GM21390 (cell line): ENCODE measurements at regions not wholly inside any gene's neighbourhood (a gene's known extent, or its start where the extent isn't known, plus 50 kb on each side); places are given as distances from the start of the nearest gene placed in this dataset.

Experiments used
- ATAC-seq: cut with Tn5 transposase; IDR thresholded peaks from one replicate; pipeline ENCODE4 v1.9.1; 2021; ENCODE audit not compliant: unreplicated experiment

DNA sequence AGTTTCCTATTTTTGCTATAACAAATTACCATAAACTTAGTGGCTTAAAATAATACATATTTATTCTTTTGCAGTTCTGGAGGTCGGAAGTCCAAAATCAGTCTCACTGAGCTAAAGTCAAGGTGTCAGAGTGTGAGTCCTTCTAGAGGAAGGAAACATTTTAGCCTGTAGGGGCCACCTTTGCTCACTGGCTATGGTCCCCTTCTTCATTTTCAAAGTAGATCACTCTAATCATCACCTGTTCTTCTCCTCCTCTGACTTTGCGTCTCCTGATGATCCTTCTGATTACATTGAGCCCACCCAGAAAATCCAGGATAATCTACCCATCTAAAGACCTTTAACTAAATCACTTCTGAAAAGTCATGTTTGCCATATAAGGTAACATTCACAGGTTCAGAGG is 534.4 kb upstream of the SALL1 start:
- ATAC-seq, result no peak

DNA sequence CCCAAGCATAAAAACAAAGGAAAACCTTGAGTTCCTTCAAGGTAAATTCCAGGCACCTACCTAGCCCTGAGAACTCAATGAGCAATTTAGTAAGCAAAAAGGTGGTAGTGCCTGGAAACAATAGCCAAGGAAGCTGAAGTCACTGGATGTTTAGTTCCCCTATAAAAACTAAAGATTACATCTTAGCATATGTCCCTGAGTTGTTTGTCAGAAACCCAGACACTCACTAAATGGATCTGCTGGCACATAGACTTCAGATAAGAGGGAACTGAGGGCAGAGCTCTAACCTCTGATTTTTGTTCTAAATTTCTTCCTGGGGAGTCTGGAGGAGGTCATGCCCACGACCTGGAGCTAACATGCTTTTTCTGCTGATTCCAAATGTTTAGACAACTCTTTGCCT is 532.8 kb upstream of the SALL1 start:
- no peak for ATAC-seq

DNA sequence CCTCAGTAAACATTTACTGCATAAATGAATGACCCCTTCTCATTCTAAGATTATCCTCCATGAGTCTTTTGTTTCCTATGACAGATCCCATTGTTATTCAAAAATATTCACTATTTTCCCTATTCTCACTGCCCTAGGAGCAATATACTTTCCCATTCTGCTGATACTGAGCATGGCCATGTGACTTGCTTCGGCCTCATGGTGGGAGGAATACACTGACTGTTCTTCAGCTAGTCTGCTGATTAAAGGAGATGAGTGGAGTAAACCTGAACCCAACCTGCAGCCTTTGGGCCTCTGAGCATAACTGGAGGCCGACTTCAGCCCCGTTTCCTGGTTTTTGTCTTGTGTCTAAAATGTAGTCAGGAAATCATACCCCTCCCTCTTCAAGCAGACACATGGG is 531.8 kb upstream of the SALL1 start:
- ATAC-seq, result no peak

DNA sequence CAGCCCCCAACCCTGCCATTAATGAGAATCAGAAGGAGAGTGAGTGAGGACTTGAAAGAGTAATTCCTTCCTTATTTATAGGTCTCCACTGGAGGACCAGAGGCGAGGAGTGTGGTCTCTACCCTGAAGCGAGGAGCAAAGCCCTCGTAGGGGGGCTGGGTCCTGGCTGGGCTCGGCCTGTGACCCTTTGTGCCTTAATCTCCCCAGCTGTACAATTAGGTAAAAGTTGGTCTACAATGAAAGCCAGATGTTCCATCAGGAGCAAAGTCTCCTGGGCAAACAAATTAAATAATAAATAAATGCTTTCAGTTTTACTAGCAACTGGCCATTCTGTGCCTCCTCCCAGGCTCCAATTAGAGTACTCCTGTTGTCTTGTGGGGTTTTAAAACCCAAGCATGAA is 523.5 kb upstream of the SALL1 start:
- ATAC-seq, result no peak

DNA sequence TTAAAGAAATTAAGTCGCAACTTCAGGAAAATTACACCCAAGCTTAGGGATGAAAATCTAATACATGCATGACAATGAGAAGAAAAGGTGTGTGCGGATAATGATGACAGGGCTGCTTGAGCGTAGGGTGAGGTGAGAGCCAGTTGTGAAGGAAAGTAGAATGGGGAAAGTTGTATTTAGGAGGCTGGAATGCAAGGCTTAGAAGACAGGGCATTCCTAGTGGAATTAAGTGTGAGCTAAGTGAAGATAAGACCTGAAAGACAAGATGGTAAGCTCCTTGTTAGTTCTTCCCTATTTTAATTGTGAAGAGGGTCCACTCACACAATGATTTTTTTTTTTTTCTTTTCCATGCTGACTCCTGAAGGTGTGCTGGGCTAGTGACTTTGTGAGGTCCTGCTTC is 519.5 kb upstream of the SALL1 start:
- no peak for ATAC-seq

DNA sequence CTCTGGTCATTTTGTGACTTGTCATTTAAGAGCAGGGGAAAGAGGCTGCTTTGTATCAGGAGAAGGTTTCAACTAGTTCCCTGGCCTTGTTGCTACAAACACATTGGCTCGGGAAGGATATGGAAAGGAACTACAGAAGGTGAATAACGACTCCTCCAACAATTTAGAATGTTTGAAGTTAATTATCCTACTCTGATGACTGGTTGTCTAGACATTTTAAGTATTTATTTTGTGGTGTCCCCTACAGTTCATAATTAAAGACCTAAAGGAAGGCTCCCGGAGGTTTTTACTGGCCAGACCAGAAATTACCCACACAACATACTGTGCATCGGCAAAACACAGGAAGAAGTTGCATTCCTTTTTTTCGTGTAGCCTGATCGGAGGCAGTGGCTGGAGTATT is 515.8 kb upstream of the SALL1 start:
- no peak for ATAC-seq

DNA sequence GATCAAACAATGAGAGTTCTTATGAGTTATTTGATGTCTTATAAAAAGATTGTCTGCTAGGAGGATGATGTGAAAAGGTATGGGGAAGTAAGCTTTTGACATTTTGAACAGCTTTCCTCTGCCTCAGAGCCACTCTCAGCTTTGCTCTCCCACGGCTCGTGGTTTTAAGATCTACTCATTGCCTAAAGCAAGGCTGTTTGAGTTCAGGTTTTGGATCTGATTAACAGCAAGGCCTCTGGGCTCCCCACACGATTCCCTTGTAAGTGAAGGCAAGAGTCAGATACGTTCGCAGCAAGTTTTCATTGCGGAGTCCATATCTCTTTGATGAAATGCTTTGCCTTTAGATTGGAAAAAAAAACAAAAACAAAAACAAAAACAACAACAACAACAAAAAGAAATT is 515.0 kb upstream of the SALL1 start:
- ATAC-seq, result no peak

DNA sequence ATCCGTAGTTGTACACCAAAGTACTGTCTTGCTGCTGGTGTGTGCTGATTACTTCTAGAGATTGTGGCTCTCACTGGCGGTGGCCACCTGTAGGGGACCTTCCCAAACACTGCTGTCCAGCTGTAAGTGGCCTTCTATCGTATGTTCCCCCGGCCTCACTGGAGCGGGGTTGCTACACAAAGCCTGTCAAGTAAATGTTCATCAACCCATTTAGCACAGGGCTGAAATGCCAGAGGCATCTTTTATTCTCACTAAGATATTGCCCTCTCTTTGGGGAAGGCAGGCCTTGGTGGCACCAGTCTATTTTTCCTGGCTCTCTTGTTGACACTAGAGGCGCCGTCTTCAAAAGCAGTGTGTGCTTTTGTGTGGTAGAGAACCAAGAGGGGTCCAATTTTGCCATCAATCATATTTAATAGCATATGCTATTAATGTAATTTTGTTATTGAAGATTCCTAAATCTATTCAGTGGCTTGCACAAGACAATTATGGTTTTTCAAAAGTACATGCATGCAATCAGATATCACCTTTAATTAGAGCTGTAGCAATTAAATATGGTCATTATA is 514.4 kb upstream of the SALL1 start:
- no peak for ATAC-seq

DNA sequence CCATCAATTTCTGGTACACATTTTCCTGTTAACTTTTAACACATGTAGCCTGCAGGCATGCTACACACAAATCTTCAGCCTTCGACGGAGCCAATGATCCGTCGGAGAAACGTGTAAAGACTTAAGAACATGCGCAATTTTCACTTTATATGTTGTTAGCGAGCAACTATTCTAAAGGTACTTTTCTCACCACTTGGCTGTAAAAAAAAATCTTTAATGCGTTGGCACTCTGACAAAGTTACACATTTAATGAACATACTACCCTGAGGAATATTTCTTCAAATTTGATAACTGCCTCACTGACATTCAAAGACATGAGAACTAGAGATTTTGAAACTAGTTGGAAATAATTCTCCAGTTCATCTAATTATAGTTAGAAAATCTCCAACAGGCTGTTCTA is 507.5 kb upstream of the SALL1 start:
- no peak for ATAC-seq

DNA sequence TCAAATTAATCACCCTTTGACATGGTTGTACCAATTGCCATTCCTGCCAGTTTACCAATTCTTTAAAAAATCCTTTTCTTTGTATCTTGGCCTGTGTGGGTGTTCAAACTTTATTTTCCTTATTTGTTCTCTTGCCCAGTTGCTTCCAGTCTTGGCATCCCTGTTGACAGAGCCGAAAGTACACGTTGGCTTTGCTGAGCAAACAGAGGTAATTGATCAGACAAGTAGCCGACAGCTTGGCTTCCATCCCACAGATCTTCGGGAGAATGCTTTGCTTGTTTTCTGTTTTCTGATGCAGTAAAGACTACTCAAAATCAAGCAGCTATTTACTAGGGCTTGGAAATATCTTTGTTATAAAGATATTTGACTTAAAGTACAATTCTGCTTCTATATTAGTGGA is 506.8 kb upstream of the SALL1 start:
- ATAC-seq, result no peak

DNA sequence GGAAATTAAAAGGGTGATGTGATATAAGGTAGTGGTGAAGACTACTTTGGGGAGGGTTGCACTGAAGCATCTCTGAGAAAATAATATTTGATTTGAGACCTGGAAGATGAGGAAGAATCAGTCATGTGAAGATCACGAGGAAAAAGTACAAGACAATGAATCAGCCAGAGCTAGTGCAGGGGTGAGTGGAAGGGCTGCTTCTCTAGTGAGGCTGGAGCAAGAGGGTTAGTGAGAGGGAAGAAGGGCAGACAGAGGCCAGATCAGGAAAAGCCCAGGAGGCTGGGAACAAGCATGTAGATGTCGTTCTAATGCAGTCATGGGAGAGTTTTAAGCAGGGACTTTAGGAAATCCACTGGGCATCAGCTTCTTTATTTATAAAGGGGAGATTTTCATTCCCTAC is 504.2 kb upstream of the SALL1 start:
- ATAC-seq, result no peak

DNA sequence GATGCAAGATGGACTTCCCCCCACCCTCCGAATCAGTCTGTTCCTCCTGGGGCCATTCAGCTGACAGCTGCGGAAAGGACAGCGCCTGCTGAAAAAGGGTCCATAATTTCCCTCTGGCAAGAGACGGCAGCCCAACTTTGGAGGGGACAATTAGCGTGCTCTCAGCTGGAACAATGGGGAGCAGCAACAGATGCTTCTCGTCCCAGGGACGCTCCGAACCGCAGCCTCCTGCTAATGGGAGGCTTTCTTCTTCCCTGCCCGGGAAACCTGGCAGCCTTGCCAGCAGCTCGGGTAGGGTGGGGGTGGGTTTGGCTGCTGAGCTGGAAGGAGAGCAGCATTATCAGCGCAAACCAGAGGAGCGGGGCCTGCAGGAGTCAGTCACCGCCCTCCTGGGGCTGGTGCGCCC is 500.0 kb upstream of the SALL1 start:
- no peak for ATAC-seq

DNA sequence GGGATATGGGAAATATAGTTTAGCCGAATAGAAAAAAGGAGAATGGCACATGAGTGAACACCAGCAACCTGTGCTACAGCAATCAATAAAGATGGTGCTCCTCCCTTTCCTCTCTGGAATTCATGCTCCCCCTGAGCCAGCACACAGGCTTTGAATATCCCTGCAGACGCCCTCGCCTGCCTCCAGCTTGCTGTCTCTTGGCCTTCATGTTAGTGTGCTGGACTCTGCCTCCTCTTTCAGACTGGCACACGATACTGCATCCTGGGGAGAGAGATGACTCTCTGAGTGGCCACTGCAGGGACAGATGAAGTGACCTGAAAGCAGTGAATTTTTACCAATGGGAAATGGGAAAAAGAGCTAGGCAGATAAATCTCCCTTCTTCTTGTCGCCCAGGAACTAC is 498.6 kb upstream of the SALL1 start:
- no peak for ATAC-seq

DNA sequence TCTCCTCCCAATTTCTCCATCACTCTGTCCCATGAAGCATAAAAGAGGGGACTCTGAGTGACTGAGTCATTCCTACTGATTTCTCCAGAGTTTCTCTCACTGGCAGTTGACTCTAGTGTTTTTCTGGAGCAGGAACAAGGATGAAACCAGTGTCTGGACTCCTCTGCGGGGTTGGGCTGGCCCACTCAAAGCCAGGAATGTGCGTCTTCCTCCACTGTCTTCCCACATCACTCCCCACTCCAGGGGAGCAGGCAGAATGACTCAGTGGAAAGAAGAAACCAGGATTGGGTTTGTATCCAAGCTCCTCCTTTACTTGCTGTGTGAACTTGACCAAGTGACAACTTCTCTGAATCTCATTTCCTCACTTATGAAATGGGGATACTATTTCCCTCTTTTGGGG is 497.5 kb upstream of the SALL1 start:
- ATAC-seq, result no peak

DNA sequence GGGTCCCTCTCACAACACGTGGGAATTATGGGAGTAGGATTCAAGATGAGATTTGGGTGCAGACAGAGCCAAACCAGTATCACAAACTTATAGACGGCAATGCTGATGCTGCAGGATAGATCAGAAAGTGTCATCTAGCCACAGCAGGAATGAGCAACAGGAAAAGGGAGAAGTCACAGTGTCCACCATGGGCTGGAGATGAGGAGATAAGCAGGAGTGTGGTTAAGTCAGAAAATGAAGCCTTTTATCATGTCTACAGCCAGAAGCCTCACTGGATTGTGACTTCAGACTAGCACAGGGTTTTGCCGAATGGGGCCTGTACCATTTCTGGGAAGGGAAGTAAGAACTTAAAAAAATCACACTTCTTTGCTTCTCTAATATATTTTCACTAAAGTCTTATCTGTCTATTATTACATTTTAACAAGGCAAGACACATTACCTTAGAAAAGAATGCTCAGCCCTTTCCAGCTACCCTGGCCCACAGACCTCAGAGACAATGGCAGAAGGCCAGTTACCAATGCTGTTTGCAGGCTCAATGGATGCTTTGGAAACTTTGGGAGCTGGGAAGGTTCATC is 490.2 kb upstream of the SALL1 start:
- ATAC-seq, result no peak

DNA sequence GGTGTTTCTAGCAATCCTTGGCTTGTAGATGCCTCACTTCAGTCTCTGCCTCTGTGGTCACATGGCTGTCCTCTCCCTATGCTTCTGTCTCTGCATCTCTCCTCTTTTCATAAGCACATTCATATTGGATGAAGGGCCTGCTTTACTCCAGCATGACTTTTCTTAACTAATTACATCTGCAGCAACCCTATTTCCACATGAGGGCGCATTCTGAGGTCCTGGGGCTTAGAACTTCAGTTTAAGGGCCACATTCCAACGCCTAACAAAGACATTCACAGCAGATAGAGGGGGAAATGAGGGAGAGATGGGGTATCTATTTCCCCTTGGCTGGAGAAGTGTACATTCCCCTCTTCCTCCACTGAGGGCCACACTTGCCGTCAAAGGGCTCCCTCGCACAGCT is 489.1 kb upstream of the SALL1 start:
- no peak for ATAC-seq

DNA sequence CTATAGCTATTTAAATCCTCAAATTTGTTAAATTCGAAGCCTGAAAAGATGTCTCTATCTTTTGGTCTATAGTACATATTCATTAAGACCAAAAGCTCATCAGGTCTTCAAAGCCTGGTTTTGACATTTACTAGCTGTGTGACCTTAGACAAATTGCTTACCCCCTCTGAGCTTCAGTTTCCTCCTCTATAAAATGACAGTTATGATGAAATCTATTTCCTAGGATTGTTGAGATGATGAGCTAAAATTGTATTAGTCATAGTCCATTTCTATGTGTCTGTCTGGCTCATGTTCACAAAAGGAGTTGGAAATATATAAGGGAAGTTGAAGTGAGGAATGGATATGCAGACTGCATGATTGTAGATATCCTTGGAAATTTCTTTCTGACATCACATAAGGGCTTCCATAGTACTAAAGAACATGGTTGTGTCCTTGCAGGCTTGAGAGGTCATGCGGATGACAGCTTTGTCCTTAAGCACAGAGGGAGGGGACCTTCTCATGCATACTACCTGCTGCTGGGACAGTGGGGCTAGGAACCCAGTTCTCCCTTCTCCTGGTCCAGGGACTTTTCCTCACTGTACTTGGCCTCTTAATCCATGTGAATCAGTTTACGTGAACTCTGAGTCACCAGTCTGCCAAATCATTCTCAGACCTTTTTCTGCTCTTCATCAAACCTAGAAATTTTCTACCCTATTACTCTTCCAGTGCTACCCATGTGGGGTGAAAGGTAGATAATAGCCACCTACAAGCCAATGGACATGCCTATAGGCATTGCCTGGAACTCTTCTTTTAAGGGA is 487.5 kb upstream of the SALL1 start:
- ATAC-seq, result no peak

DNA sequence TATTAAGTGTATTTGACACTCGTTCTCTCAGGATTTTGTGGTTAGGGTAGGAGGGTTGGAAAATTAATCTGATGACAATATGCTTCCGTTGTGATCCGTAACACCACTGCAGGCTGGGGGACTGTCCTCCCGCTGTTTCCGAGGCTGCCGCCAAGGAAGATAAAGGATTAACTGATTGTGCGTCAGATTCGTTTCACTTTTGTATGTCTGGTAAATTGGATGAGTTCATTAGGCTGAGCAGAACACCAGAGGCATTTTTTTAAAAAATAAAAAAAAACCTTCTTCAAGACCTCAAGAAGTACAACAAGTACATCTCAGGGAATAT is 486.7 kb upstream of the SALL1 start:
- ATAC-seq, result no peak

DNA sequence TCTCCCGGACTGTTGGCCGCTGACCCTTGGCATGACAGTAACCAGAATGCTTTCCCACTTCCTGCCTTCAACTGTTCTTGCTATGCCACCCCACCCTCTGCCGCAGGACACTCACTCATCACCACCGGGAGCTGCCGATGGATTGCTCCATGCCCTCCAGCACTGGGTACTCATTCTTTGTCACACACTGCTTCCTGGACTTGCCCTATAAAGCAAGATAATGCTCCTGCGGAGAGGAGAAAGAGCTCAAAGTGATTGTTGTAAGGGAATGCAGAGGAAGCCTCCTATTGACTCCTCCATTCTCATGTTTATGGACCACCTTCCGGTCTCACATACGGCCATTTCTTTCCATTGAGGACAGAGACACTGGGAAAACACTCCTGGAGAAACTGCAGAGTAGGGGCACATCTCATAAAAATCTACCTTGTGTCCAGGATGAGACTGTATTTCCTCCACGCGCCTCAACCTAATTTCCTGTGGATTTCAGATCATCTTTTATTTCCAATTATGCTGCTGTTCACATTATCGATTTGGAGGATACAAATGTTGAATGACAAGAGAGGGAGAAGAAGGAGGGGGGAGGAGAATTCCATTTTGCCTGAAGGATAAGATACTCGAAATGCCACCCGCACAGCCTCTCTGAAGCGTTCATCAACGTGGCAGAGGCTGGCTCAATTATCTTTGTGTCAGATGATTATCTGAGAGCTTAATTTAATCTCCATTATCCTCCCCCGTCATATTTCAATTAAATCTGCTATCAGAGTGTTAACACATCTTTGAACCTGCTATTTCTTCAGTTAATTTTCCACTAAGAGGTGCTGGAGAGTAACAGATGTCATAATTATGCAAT is 486.1 kb upstream of the SALL1 start:
- no peak for ATAC-seq

DNA sequence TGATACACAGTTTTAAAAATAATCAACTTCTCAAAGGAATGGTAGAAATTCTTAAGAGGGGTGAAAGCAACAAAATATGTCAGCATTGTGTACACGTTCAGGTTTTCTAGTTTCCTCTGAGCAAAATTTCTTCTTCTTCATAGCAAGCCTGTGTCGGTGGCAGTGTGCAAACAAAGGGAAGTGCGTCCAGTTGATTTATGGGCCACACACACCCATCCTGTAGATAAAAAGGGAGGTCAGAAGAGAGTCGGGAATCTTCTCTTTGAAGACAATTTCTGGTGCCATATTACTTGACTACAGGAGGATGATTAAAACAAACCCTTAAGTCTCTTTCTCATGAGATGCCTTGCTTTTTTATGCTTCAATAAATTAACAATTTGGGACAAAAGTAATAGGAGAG is 484.1 kb upstream of the SALL1 start:
- ATAC-seq, result no peak

DNA sequence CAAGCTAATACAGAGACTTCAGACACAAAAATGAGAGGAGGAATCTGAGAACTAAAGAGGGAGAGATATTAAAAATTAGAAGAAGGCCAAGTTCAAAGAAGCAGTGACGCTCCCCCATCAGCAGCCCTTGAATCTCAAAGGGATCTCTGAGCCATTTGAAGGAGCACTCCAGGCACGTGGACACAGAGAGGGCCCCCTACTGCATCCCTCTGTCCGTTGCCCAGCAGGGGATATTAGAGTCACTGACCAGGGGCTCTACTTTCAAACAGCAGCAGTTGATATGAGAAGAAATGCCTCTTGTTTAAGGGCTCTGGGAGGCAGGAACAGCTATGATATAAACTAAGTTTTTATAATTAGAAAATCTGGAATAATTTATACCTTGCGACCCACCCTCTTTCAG is 479.0 kb upstream of the SALL1 start:
- no peak for ATAC-seq

DNA sequence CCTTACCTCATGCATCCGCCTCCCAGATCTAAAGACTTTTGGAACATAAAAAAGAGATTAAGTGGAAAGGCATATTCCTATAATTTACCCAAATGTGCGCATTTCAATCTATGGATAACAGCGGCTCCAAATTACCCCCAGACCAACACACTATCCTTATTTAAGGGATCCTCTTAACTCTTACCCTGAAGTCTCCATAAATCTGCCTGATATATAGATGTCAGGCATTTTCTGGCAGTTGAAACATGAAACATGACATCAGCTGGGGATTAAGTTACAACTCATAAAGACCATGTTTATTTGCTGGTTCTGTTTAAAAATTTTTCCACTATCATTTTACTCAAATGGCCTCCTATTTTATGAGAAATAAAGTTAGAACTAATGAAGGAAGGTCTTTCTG is 478.5 kb upstream of the SALL1 start:
- no peak for ATAC-seq
